Lower leg skin (tissue), 4 donors: ENCODE measurements at regions not wholly inside any gene's neighbourhood (a gene's known extent, or its start where the extent isn't known, plus 50 kb on each side); places are given as distances from the start of the nearest gene placed in this dataset.

Experiments
- DNase-seq, 2 donors: peaks; one replicate each; pipeline ENCODE4 v3.0.0-alpha.2; 2019; ENCODE audit warnings: low spot score in 2 of 2
- H3K4me3 ChIP-seq: fragments of 200-600 bp; sonication (generic); 2 replicates; pipeline ENCODE4 v1.5.1; 2017; ENCODE audit warnings: mild to moderate bottlenecking, low read depth; ENCODE audit not compliant: poor library complexity, severe bottlenecking
- POLR2A ChIP-seq, 2 donors: fragments of 450-650 bp; IDR thresholded peaks; one replicate each; pipeline ENCODE4 v1.6.1; 2016 to 2017; ENCODE audit warnings: antibody characterized with exemption in 2 of 2, mild to moderate bottlenecking in 1 of 2, moderate library complexity in 1 of 2
- WGBS, 2 donors: methylation state at CpG; one replicate each; pipeline ENCODE4 v1.1.5; 2018; 5-methylcytosine and 5-hydroxymethylcytosine counted together
- intact Hi-C: fragments of 100-400 bp; cut with DNase I; formaldehyde crosslinking; loops from one replicate; pipeline ENCODE4 v1.15.0; 2023; ENCODE audit warnings: low total_unique reads
- TF ChIP-seq, protein P1 (sequence below), 3 donors: fragments of 450-650 bp; IDR thresholded peaks; one replicate each; pipeline ENCODE4 v1.5.1; 2016; ENCODE audit warnings: antibody characterized with exemption in 3 of 3, mild to moderate bottlenecking in 3 of 3, moderate library complexity in 2 of 3

DNA sequence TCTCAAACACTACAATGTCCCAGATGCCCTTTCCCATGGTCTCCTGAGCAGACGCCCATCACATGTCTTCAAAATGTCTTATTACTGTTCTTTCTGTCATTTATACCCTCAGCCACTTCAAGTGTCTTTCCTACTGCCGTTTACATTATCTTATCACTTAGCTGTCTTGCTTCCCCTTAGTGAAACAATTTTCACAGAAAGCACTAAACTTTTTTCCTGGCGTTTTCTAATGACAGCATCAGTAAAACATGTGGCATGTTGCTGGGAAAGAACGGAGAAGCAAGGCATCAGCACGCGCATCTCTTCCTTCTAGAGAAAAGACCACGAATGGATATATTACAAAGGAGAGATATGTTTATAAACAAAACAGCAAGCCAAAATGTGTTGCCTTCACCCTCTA lies 189.7 kb upstream of the SLIT2 start:
- H3K4me3 ChIP-seq: no peak overlapping the region
- WGBS, 2 donors: 65% methylated on average over 7 of the region's 7 CpGs
- TF ChIP-seq, protein P1, sequence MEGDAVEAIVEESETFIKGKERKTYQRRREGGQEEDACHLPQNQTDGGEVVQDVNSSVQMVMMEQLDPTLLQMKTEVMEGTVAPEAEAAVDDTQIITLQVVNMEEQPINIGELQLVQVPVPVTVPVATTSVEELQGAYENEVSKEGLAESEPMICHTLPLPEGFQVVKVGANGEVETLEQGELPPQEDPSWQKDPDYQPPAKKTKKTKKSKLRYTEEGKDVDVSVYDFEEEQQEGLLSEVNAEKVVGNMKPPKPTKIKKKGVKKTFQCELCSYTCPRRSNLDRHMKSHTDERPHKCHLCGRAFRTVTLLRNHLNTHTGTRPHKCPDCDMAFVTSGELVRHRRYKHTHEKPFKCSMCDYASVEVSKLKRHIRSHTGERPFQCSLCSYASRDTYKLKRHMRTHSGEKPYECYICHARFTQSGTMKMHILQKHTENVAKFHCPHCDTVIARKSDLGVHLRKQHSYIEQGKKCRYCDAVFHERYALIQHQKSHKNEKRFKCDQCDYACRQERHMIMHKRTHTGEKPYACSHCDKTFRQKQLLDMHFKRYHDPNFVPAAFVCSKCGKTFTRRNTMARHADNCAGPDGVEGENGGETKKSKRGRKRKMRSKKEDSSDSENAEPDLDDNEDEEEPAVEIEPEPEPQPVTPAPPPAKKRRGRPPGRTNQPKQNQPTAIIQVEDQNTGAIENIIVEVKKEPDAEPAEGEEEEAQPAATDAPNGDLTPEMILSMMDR (IDR thresholded peaks at IDR 0.05): no peak
- TF ChIP-seq POLR2A (IDR thresholded peaks at IDR 0.05): no peak
- no peak for DNase-seq
- intact Hi-C loops: no loop called here

DNA sequence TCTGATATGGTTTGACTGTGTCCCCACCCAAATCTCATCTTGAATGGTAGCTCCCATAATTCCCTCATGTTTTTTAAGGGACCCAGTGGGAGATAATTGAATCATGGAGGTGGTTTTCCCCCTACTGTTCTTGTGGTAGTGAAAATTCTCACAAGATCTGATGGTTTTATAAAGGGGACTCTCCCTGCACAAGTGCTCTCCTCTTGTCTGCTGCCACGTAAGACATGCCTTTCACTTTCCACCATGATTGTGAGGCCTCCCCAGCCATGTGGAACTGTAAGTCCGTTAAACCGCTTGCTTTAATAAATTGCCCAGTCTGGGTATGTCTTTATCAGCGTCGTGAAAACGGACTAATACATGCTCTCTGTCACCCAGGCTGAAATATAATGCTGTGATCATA lies 200.9 kb upstream of the SLIT2 start:
- no peak overlapping the region for H3K4me3 ChIP-seq
- no peak for DNase-seq
- intact Hi-C loops: no loop called here
- TF ChIP-seq, protein P1 (IDR thresholded peaks at IDR 0.05): no peak
- no peak for TF ChIP-seq POLR2A (IDR thresholded peaks at IDR 0.05)
- WGBS, 2 donors: 95 to 98% methylated on average over 6 of the region's 6 CpGs

DNA sequence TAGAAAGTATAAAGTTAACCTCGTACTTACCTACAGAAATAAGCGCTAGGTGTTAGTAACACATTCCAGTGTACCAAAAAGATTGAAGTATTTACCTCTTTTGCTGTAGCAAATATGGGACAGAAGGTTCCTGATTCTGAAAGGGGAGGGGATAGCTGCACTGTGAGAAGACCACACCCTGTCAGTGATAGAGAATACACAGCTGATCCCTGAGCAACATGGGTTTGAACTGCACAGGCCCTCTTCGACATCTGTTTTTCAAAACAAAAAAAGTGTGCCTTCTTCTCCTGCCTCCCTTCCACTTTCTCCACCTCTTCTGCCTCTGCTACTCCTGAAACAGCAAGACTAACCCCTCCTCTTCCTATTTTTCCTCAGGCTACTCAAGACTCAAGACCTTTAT lies 201.8 kb upstream of the SLIT2 start:
- WGBS, 2 donors: 81 to 85% methylated on average over 3 of the region's 3 CpGs
- intact Hi-C loops: no loop called here
- TF ChIP-seq POLR2A (IDR thresholded peaks at IDR 0.05): no peak
- TF ChIP-seq, protein P1 (IDR thresholded peaks at IDR 0.05): no peak
- H3K4me3 ChIP-seq: no peak overlapping the region
- DNase-seq: no peak

DNA sequence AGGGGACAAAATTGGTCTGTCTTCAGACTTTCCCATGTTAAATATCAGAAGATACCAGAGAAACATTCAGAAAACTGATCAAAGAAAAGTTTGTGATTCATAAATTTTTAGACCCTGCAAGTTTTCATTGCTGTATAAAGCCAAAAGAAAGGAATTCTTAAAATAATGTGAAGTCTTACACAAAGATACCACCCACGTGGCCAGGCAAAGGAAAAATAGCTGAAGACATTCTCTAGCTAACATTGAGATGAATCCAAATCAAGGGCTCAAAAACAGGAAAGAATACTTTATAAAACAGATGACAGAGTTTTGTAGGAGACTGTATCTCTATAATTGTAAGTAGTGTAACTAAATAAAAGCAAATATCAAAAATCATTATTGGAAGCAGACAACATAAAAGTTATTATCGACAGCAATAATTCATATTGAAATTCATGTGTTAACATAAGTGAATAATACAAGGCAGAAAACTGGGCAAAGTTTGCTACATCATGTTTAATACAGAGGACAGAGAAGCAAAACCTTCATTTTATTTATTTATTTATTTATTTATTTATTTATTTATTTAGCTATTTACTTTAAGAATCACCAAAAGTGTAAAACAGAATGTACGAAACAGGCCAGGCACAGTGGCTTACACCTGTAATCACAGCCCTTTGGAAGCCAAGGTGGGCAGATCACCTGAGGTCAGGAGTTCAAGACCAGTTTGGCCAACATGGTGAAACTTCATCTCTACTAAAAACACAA lies 204.6 kb upstream of the SLIT2 start:
- 66 to 73% methylated on average over 3 of the region's 3 CpGs for WGBS, 2 donors

DNA sequence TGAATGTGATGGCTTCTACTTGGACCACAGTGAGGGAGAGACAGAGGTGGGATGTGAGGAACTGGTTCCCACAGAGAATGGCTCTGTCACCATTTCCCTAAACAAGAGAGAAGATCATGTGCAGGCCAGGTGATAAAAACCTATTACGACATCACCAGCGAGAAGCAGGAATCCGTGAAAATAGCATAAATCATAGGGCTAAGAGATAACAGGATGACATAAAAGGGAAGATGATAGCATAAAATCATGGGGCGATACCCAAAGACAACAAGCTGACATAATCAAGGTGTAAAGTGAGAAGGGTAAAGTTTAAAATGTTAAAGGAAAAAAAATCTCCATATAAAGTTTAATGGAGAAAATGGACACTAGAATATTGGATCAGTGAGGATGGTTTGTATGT lies 205.5 kb upstream of the SLIT2 start:
- DNase-seq: no peak
- TF ChIP-seq, protein P1 (IDR thresholded peaks at IDR 0.05): no peak
- no peak for TF ChIP-seq POLR2A (IDR thresholded peaks at IDR 0.05)
- intact Hi-C loops: no loop called here
- WGBS, 2 donors: 84 to 86% methylated on average over 4 of the region's 4 CpGs
- H3K4me3 ChIP-seq: no peak overlapping the region

More for the DNA sequence above, 204.6 kb upstream of the SLIT2 start:
- intact Hi-C loops: no loop called here
- DNase-seq: no peak
- TF ChIP-seq, protein P1 (IDR thresholded peaks at IDR 0.05): no peak
- TF ChIP-seq POLR2A (IDR thresholded peaks at IDR 0.05): no peak
- H3K4me3 ChIP-seq: no peak overlapping the region

DNA sequence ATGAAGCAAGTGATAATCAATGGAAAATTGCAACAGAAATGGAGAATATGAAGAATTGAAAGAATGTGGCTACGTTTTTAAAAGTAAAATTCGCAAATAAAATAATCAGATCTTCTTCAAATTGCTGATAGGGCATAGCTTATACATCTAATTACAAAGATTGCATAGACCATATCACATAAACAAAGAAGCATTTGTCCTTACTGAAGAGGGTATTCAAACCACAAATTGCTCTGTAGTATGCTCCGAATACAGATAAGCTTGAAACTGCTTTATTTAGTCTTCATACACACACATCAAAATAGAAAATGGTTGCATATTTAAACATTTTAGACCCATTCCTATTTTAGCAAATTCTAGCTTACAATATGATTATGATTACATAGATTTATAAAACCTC lies 206.7 kb upstream of the SLIT2 start:
- no peak for DNase-seq
- 69 to 73% methylated on average over 3 of the region's 3 CpGs for WGBS, 2 donors
- TF ChIP-seq POLR2A (IDR thresholded peaks at IDR 0.05): no peak
- TF ChIP-seq, protein P1 (IDR thresholded peaks at IDR 0.05): no peak
- H3K4me3 ChIP-seq: no peak overlapping the region
- intact Hi-C loops: no loop called here
